GM19351 (cell line): ENCODE measurements at regions not wholly inside any gene's neighbourhood (a gene's known extent, or its start where the extent isn't known, plus 50 kb on each side); places are given as distances from the start of the nearest gene placed in this dataset.

Source experiments
- ATAC-seq: cut with Tn5 transposase; IDR thresholded peaks from one replicate; pipeline ENCODE4 v1.9.1; 2021; ENCODE audit warnings: mild to moderate bottlenecking, moderate library complexity; ENCODE audit not compliant: unreplicated experiment

DNA sequence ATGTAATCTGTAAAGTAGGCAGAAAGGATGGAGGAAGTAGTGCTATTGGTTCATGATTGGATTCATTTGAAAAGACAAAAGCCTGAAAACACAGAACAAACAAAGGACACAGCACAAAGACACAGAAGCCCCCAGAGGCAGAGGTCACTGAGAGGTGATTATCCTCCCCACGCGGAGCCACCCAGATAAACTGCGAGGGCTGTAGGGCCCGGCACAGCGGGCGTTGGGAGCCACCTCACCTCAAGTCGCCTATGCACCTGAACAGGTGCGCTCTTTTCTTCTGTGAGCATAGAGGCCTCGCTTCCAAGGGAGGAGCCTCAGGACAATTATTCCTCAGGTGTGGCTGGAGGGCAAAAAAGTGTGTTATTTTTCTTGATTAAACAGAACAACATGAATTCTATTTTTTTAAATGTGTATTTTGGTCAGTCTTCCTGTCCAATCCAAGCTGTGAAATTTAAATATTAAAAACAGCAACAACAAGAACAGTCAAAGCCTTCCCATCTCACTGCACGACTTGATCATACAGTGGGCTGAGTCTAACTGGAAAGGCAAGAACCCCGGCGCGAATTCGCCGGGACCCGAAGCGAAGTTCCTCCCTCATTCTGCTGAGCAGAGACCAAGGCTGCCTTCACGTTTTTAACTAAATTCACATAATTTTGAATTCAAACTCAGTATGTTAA is 205.3 kb downstream of the THBS2 start:
- ATAC-seq: no peak

DNA sequence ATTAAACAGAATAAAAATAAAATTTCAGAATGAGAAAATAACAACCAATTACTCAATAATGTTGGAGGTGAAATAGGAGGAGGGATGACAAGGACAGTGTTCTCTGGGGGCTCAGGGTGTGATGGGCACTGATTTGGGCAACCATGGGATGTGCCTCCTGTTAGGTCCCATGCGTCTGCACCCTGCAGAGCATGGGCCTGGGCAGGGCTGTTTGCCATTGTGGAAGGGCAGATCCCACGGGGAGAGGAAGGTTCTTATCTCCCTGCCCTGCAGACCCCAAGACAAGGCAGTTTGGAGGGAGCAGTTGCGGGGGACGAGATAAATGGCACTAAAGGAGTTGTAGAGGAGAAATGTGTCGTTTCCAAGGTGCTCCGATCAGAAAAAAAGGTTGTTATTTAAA is 206.3 kb downstream of the THBS2 start:
- ATAC-seq: no peak

DNA sequence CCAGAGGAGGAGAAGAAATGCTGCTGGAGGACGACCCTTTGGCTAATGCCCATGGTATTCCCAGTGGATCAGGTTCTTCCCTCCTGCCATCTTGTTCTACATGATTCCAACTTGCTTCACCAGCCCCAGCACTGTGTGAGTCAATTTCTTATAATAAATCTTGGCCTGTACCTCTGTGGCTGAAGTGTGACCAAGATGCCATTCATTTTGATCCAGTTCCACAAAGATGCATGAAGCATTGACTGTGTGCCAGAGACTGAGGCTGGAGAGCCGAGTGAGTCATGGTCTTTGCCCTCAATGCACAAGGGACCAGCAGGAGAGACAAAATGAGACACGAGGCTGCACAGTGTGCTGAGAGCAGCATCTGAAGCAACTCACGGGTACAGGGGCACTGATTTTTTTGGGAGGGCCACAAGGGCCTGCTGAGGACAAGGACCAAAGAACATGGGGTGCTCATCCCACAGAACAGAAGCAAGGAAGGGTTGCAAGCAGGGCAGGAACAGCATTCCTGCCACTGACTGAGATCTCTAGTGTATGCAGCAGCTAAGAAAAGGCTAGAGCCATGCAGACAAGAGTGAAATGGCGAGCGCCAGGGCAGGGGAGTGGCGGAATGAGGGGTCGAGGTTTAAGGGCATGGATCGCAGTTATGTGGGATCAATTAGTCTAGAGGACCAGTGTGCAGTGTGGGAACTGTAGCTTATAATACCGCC is 207.0 kb downstream of the THBS2 start:
- ATAC-seq: no peak

DNA sequence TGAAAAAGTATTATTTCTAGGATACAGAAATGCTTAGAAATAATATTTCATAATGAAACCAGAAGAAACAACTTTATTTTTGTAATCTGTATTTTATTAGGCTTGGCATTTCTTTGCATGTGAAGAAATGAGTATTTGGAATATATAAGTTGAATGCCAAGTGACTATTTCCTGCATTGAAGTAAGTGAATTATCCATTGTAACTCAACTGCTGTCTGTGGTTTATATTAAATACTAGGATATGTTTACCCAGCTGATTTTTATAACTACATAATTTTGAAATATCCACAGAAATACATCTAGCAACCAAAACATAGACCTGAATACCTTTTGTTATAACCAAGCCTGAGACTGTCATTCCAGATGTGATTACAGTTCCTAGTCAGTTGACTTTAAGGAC is 207.6 kb downstream of the THBS2 start:
- ATAC-seq: no peak

DNA sequence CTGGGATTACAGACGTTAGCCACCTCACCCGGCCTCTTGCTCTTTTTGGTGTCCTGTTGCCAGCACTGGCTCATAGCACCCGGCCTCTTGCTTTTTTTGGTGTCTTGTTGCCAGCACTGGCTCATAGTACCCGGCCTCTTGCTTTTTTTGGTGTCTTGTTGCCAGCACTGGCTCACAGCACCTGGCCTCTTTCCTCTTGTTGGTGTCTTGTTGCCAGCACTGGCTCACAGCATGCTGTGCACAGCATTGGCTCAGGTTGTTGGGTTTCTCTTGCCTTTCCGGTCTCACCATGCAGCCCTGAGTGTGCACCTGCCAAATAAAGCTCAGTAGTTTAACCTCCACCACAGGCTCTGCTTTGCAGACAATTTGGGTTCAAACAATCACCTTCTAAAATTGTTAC is 208.2 kb downstream of the THBS2 start:
- no peak for ATAC-seq

DNA sequence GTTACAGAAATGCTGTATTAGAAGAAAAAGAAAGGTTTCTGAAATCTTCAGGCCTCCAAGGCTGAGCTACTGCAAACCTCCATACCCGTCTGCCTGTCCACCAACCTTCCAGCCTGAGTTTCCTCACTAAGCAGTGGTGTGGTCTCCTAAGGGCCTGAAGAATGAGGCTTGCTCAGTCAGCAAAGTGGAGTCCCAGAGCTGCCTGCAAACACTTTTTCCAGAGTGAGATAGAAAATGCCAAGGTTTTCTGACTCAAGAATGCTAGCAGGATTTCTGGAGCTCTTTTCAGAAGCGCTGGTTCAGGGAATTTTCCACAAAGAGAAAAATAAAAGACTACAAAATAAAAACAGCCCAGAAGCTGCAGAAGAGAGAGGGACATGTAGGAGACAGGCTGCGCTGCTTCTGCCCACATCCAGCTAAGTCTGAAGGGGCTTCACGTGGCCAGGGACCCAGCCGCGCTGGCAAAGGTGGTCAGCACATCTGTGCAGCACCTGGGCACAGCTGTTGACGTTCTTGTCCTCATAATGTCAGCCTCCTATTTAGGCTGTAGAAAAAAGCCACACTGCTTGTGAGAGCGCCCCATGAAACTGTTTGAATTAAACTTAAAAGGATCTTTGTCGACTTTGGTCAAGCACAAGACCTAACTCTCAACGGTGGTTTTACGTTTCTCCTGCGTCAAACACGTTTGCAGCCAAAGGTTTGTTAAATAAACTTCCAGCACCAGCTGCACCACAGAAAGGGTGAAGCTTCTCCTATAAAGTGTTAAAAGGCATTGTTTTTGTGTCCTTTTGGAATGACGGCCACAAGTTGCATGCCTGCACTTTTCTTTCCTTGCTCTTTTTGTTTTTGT is 209.0 kb downstream of the THBS2 start:
- no peak for ATAC-seq

DNA sequence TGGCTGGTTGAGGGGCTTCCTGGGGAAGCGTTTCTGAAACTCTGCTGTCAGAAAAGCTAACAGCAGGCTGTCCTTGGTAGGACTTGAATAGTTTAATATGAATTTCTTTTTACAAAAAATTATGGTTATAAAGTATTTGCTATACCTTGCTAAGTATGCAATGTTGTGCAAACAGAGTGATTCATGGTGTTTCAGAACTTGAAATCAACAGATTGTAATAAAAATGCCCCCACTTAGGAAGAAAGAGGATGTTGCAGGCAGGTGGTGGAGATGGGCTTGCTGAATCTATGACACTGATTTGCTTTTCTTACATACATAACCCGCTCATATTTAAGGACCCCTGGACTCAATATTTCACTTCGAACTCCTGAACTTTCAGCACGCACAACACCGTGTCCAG is 211.6 kb downstream of the THBS2 start:
- no peak for ATAC-seq

DNA sequence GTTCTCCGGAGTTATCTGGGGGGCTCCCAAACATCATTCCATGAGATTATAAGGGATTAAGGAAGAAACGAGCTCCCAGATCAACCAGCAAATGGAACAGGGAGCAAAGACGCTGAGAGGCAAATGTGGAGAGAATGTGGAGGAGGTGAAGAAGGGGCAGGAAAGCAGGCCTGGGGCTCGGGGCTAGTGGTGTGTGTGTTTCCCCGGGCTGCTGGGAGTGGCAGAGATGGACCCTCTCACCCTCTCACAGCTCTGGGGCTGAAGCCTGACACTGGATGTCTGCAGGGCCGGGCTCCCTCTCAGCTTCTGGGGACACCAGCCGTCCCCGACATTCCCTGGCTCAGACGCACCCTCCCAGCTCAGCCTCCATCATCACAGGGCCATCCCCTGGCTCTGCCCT is 212.6 kb downstream of the THBS2 start:
- no peak for ATAC-seq

DNA sequence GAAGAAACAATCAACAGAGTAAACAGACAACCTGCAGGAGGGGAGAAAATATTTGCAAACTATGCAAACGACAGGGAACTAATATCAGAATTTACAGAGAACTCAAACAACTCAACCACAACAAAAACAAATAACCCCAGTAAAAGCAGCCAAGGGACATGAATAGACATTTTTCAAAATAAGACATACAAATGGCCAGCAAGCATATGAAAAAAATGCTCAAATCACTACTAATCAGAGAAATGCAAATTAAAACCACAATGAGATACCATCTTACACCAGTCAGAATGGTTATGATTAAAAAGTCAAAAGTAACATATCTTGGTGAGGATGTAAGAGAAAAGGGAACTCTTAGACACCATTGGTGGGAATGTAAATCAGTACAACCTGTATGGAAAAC is 215.0 kb downstream of the THBS2 start:
- ATAC-seq: no peak

DNA sequence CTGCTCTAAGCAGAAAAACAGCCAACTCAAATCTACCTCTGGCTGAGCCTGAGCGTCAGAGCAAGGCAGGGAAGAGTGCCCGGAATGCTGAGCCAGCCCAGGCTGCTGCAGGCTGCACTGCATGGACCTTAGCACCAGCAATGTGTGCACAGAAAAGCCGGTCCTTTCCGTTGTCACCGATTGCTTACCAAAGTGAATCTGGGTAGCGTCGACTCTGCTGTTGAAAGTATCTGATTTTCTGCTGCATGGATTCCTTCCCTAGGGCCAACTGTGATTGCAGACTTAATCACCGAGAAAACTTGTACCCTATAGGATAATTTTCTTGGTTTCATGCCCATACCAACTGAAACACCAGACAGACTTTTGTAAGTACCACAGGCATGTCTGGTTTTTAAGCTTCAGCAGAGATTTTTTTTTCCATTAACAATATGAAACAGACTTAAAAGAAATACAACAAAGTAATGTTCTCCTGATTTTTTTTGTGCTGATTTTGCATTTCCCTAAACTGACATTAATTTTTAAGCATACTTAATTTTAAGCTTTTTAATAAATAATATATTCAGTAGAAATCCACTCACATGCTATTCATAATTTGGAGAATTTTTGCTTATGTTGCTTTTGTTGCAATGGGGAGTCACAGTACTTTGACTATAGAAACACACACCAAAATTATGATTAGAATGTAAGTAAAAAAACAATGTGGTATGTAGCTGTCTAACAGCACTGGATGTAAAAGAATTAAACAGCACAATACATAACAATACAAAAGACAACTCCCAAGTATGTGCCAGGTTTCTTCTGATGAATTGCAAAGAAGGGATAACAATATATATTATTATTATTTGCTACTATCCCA is 218.0 kb downstream of the THBS2 start:
- ATAC-seq: no peak

DNA sequence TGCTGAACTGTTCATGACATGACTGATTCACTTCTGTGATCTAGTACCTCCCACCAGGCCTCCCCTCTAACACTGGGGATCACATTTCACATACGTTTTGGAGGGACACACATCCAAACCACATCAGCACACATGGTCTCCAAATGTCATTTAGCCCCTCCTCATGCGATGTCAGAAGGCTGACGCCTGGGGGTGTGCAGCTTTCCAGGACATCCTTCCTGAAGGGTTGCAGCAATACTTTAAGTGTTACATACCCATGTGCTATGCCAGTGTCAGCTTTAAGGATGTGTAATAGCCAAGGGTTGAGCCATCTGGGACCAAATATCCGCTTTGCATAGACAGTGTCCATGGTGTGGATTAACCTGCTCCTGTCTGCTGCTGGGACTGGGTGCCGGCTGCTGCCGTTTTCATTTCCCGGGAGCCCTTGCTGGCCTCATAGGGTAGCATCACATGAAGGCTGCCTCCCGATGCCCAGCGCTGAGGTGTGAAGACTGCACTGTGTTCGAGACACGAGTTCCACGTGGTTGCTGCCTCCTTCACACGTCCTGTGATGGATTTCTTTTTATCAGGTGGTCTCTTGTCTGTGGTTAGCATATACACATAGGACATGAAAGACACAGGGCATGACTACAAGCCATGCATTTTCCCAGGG is 219.0 kb downstream of the THBS2 start:
- no peak for ATAC-seq

DNA sequence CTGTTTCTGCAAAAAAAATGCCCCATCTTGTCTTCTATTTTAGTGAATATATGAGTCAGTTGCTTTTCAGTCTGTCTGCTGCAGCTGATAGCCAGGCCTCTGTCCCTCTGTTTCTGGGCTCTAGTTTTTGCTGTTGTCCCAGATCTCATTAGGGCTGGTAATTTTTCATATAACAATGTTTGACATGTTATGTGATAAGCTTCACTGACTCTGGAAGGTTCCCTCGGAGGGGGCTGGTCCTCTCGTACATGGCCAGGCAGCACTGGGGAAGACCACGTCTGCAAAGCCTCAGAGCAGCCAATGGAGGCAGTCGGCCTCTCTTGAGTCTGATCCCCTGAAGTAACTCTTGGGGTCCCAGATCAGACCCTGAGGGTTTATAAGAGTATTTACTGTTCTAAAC is 223.8 kb downstream of the THBS2 start:
- ATAC-seq: no peak

DNA sequence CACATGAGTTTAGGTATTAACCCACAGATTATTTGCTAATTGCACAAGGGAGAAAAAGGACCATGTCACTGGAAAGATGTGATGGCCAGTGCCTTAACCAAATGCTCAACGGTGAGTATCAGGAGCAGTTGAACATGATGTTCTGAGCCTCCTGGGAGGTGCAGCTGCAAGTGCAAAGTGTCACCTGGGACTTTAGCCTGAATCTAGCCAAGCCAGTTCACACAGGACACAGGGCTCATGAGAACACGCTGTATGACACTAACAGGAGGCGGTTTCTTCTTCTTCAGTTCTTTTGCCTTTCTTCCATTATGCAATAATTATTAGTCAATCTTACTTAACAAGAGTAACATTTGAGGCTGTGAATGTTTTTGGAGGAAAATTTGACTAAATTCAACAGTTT is 225.3 kb downstream of the THBS2 start:
- no peak for ATAC-seq

DNA sequence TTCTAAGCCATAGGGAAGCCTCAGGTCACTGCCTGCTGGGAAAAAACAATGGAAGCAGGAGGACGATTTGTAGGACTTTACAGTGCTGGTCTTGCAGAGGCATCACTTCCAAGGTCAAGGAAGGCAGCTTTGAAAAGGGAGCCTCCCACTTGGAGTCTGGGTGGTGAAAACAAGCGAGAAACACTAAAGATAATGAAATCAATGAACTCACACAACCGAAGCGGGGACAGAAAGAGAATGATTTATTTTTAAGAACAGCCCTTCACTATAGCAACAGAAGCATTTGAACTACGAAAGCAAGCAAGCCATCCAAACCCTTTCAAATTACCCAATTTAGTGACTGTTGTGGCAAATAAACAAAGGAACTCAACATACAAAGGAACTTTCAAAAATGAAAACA is 227.5 kb downstream of the THBS2 start:
- ATAC-seq: no peak

DNA sequence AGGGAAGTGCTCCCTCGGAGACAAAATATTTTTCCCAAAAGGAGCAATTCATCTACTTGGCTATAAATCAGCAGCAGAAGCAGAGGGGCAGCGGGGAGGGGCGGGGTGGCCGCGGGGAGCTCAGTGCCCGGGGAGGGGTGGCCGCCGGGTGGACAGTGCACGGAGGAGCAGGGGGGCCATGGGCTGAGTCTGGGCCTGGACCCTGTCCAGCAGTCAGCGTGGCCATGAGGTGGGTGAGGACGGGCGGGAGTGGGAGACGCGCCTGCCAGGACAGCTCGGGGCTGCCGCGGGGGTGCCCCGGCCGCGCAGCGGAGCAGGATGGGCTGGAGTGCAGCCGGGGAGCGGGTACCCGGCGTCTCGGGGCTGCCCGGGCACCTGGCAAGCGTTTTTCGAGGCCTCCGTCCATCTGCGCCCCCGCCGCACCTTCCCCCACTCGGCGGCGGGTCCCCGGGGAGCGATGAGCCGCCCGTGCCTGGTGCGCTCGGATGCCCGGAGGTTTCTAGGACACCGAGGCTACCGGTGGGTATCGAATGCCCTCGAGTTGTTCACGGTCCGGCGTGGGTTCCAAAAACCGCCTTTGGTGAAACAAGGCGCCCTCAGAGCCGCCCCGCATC is 229.5 kb downstream of the THBS2 start:
- no peak for ATAC-seq

DNA sequence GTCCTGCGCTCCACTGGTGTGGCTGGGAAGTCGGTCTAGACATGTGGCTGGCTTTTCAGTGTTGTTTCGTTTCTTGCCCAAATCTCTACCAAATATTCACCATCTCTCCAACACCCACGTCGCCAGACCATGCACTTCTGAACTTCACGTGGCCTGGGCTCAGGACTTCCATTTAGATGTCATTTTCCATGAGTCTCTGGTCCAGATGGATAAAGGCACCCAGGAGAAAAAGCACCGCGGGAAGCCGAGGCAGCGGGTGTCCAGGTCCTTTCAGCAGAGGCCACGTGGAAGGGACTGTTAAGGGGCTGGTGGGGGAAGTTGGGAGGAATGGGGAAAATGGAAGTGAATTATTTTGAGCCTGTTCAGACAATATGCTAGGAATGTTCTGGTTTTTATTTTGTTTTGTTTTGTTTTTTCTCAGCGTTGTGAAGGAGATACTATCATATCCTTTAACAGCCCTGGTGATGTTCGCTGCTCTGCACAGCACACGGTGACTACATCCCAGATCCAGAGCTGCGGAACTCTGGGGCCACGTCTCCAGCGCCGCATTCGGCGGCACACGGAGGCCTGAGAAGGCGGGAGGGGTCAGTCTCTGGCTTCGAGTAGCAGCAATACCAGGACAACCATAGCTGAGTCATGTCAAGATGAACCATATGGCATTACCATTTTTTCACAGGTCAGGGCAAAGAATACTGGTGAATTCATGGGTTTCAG is 230.3 kb downstream of the THBS2 start:
- no peak for ATAC-seq

DNA sequence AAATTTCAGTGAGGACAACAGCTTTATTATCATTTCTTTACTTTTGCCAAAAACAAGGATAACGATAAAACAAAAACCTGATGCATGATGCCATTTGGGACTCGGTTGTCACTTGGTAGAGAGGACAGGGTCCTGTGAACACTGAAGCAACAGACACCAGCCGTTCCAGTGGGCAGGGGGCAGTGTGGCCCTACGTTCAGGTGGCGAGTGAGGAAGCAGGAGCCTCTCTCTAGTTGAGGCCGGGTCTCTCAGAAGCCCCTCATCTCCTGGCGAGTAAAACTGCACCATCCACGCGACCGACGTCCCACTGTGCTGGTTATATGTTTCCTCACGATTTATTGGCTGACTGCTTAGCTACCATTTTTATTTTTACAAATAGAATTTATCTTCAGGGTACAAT is 231.6 kb downstream of the THBS2 start:
- no peak for ATAC-seq

DNA sequence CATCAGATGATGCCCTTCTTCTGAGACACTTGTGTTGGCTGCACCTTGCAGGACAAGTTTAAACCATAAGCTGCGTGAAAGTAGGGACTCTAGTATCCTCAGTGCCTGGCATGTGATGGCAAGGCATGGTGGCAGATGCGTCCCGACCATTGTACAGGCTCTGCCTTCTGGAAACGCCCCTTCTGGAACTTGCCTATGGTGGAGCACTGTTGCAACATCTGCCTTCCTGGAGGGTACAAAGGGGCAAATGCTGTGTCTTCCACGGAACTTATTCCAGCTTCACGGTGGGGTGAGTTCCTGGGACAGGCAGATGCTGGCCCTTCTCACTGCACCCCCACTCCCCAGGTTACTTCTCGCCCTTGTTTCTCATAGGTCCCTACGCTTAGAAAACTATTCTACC is 232.8 kb downstream of the THBS2 start:
- no peak for ATAC-seq

DNA sequence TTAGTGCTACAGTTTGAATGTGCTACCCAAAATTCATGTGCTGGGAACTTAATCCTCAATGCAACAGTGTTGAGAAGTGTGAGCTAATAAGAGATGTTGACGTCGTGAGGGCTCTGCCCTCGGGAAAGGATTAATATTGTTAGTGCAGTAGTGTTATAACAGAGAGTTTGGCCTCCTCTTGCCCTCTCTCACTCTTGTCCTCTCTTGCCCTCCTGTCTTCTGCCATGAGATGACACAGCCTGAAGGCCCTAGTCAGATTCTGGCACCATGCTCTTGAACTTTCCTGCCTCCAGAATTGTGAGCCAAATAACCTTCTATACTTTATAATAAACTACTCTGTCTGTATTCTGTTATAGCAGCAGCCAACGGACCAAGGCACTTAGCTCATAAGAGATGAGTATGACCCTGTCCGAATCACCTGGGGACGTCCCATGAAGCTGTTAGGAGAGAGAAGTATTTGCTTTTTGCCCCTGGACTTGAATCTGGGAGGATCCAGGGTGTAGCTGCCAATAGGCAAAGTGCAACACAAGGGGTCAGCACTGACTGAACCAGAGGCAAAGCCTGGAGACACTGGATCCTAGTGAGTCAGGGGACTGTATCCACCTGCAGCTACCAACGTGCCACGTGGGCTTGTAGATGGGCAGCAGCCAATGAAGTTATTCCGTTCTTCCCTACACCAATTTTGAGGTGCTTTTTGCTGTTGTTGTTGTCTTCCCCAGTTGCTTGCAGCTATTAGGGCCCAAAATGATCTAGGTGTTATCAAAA is 233.7 kb downstream of the THBS2 start:
- no peak for ATAC-seq
